HCT116 (cell line): ENCODE measurements at regions not wholly inside any gene's neighbourhood (a gene's known extent, or its start where the extent isn't known, plus 50 kb on each side); places are given as distances from the start of the nearest gene placed in this dataset.

Source experiments
- ATAC-seq: fragments of 200-7000 bp; cut with Tn5 transposase; 2 replicates; pipeline ENCODE4 v1.9.1; 2020; ENCODE audit warnings: mild to moderate bottlenecking, moderate library complexity
- BruUV-seq: library from RNA; stranded (reverse); fragments of 400-500 nt; replicated peaks from 2 replicates; lab custom pipeline; 2021; lab: Mats Ljungman, UMichigan
- CTCF ChIA-PET: fragments of 300-600 bp; sonication (Branson Sonifier 250); formaldehyde crosslinking; loops from one replicate; lab custom pipeline; 2021; ENCODE audit warnings: antibody characterized with exemption; lab: Charles Lee
- POLR2A ChIA-PET: fragments of 300-600, 350-600 bp; sonication (Branson Sonifier 250); formaldehyde crosslinking; loops from one replicate; lab custom pipeline; 2021; ENCODE audit warnings: antibody characterized with exemption; lab: Charles Lee
- RAD21 ChIA-PET, 2 experiments: fragments of 300-600 bp; sonication (Branson Sonifier 250); formaldehyde crosslinking; loops; one replicate each; lab custom pipeline; 2023; ENCODE audit warnings: low total read pairs in 2 of 2; ENCODE audit not compliant: uncharacterized antibody in 2 of 2, unreplicated experiment in 2 of 2, low non-redundant PET in 1 of 2; lab: Charles Lee
- DNase-seq: peaks from one replicate; pipeline ENCODE4 v3.0.0-alpha.2; 2010; ENCODE audit warnings: low read depth, low spot score
- H2AFZ ChIP-seq: fragments of 200-600 bp; shearing (Covaris generic), sonication (generic); 2 replicates; pipeline ENCODE4 v1.6.1; 2017; ENCODE audit warnings: low read depth, mixed run types, mixed read lengths, antibody characterized with exemption, low read length; ENCODE audit not compliant: poor library complexity, severe bottlenecking
- H3K27ac ChIP-seq: 2 replicates; pipeline ENCODE4 v1.5.1; 2012; ENCODE audit warnings: low read depth, low read length
- H3K27me3 ChIP-seq: fragments of 200-600 bp; sonication (generic); 2 replicates; pipeline ENCODE4 v1.6.1; 2016; ENCODE audit warnings: mixed run types, low read length, mixed read lengths; ENCODE audit not compliant: insufficient read depth
- H3K36me3 ChIP-seq, 2 experiments: fragments of 200-500 bp in 1 of 2; fragments of 200-600 bp in 1 of 2; sonication (Bioruptor generic) in 1 of 2; sonication (generic) in 1 of 2; 2 replicates each; pipeline versions ENCODE4 v1.5.1 to v1.6.1; 2014 to 2016; ENCODE audit warnings: low read length in 2 of 2, inconsistent platforms in 1 of 2, mixed read lengths in 1 of 2, mixed run types in 1 of 2; ENCODE audit not compliant: insufficient read depth in 2 of 2, control insufficient read depth in 1 of 2
- H3K4me1 ChIP-seq, 2 experiments: fragments of 200-600 bp in 1 of 2; sonication (generic) in 1 of 2; 2 replicates each; pipeline versions ENCODE4 v1.5.1 to v1.6.1; 2012 to 2017; ENCODE audit warnings: low read length in 2 of 2, inconsistent platforms in 1 of 2, mild to moderate bottlenecking in 1 of 2, mixed read lengths in 1 of 2, mixed run types in 1 of 2, moderate library complexity in 1 of 2; ENCODE audit not compliant: insufficient read depth in 2 of 2, control insufficient read depth in 1 of 2
- H3K4me2 ChIP-seq: fragments of 200-600 bp; sonication (generic); 2 replicates; pipeline ENCODE4 v1.6.1; 2017; ENCODE audit warnings: mixed run types, low read length, mixed read lengths
- H3K4me3 ChIP-seq, 2 experiments: fragments of 200-600 bp in 1 of 2; sonication (generic) in 1 of 2; replicated peaks in 1 of 2; 2 replicates each; pipeline ENCODE4 v1.5.1; 2011 to 2016; ENCODE audit warnings: low read length in 2 of 2, control low read depth in 1 of 2, low read depth in 1 of 2, mild to moderate bottlenecking in 1 of 2, mixed read lengths in 1 of 2, mixed run types in 1 of 2
- H3K79me2 ChIP-seq: fragments of 200-600 bp; sonication (generic); 2 replicates; pipeline ENCODE4 v1.6.1; 2017; ENCODE audit warnings: mild to moderate bottlenecking, mixed run types, low read length, moderate library complexity, mixed read lengths; ENCODE audit not compliant: insufficient read depth
- H3K9ac ChIP-seq: fragments of 200-600 bp; sonication (generic); 2 replicates; pipeline ENCODE4 v1.6.1; 2016; ENCODE audit warnings: low read length, mixed read lengths
- H3K9me2 ChIP-seq: fragments of 200-600 bp; sonication (generic), shearing (Covaris generic); 2 replicates; pipeline ENCODE4 v1.6.1; 2017; ENCODE audit warnings: mixed run types, mild to moderate bottlenecking, moderate library complexity; ENCODE audit not compliant: insufficient read depth
- H3K9me3 ChIP-seq, 2 experiments: fragments of 200-500 bp in 1 of 2; fragments of 200-600 bp in 1 of 2; sonication (Bioruptor generic) in 1 of 2; sonication (generic) in 1 of 2; 2 replicates each; pipeline ENCODE4 v1.6.1; 2014 to 2017; ENCODE audit warnings: low read length in 2 of 2, mixed read lengths in 2 of 2, inconsistent platforms in 1 of 2, low read depth in 1 of 2, mild to moderate bottlenecking in 1 of 2, mixed run types in 1 of 2, moderate library complexity in 1 of 2; ENCODE audit not compliant: control insufficient read depth in 1 of 2, insufficient read depth in 1 of 2
- H4K20me1 ChIP-seq: fragments of 200-600 bp; sonication (generic), shearing (Covaris generic); 2 replicates; pipeline ENCODE4 v1.6.1; 2017; ENCODE audit warnings: mixed run types, mild to moderate bottlenecking, moderate library complexity; ENCODE audit not compliant: insufficient read depth
- CEBPB ChIP-seq: IDR thresholded peaks from 2 replicates; pipeline ENCODE4 v1.6.1; 2012; ENCODE audit warnings: low read depth
- CTCF ChIP-seq, 3 experiments: fragments of 200-600 bp in 1 of 3; sonication (generic) in 1 of 3; IDR thresholded peaks in 2 of 3; conservative IDR thresholded peaks in 1 of 3; 2 replicates each; pipeline ENCODE4 v1.5.1; 2012 to 2017; ENCODE audit warnings: low read depth in 2 of 3, low read length in 2 of 3, antibody characterized with exemption in 1 of 3, borderline replicate concordance in 1 of 3, control low read depth in 1 of 3, mild to moderate bottlenecking in 1 of 3, mixed read lengths in 1 of 3, mixed run types in 1 of 3, moderate library complexity in 1 of 3; ENCODE audit not compliant: insufficient read depth in 1 of 3
- ELF1 ChIP-seq: IDR thresholded peaks from 2 replicates; pipeline ENCODE4 v1.6.1; 2012; ENCODE audit warnings: low read depth, borderline replicate concordance
- EZH2 ChIP-seq: fragments of 200-600 bp; sonication (generic); IDR thresholded peaks from 2 replicates; pipeline ENCODE4 v1.6.1; 2017; ENCODE audit warnings: antibody characterized with exemption, mixed run types
- EZH2phosphoT487 ChIP-seq: fragments of 200-600 bp; IDR thresholded peaks from 2 replicates; pipeline ENCODE4 v1.6.1; 2018; ENCODE audit warnings: antibody characterized with exemption, borderline replicate concordance
- FOSL1 ChIP-seq: IDR thresholded peaks from 2 replicates; pipeline ENCODE4 v1.6.1; 2012; ENCODE audit warnings: low read depth
- JUND ChIP-seq: IDR thresholded peaks from 2 replicates; pipeline ENCODE4 v1.6.1; 2012
- MAX ChIP-seq: IDR thresholded peaks from 2 replicates; pipeline ENCODE4 v1.6.1; 2012
- POLR2A ChIP-seq: IDR thresholded peaks from 2 replicates; pipeline ENCODE4 v1.7.0; 2011; ENCODE audit warnings: borderline replicate concordance; ENCODE audit not compliant: insufficient read depth, insufficient read length; ENCODE audit errors: extremely low read depth
- POLR2AphosphoS5 ChIP-seq: IDR thresholded peaks from 2 replicates; pipeline ENCODE4 v1.6.1; 2011; ENCODE audit warnings: mild to moderate bottlenecking, low read depth, low read length, moderate library complexity
- REST ChIP-seq: IDR thresholded peaks from 2 replicates; pipeline ENCODE4 v1.6.1; 2012; ENCODE audit warnings: low read depth
- SP1 ChIP-seq: IDR thresholded peaks from 2 replicates; pipeline ENCODE4 v1.6.1; 2012; ENCODE audit warnings: low read depth
- SRF ChIP-seq: IDR thresholded peaks from 2 replicates; pipeline ENCODE4 v1.6.1; 2012; ENCODE audit warnings: low read depth
- TCF7L2 ChIP-seq: IDR thresholded peaks from 2 replicates; pipeline ENCODE4 v1.7.0; 2011; ENCODE audit warnings: borderline replicate concordance, inconsistent platforms; ENCODE audit not compliant: insufficient read depth, insufficient read length; ENCODE audit errors: extremely low read depth
- ZBTB33 ChIP-seq: IDR thresholded peaks from 2 replicates; pipeline ENCODE4 v1.6.1; 2011; ENCODE audit warnings: mild to moderate bottlenecking, low read length, moderate library complexity; ENCODE audit not compliant: insufficient replicate concordance; ENCODE audit errors: extremely low read depth
- ZFX ChIP-seq: fragments of 450-650 bp; IDR thresholded peaks from 2 replicates; pipeline ENCODE4 v1.6.1; 2017
- intact Hi-C: fragments of 100-400 bp; cut with micrococcal nuclease; formaldehyde crosslinking; loops from 2 replicates; pipeline ENCODE4 v1.10.0; 2022

GRCh38 chr7:70923181-70923845, 208.6 kb upstream of the GALNT17 start (continued):
- no peak for TF ChIP-seq CTCF (IDR thresholded peaks at IDR 0.05 in 2 of 3, conservative IDR thresholded peaks at IDR 0.05 in 1 of 3; ENCODE audit: borderline replicate concordance in 1 of 3, insufficient read depth in 1 of 3, low read depth in 2 of 3, low read length in 2 of 3)
- no peak for TF ChIP-seq POLR2AphosphoS5
- no peak for TF ChIP-seq TCF7L2
- TF ChIP-seq FOSL1 = no peak
- TF ChIP-seq MAX = no peak

GRCh38 chr7:70925411-70926115, 206.4 kb upstream of the GALNT17 start:
- POLR2A ChIA-PET = no interaction called here
- no peaks in the 10 kb centered on the region for H3K79me2 ChIP-seq
- intact Hi-C loops = no loop called here
- no peaks in the 10 kb centered on the region for H3K27me3 ChIP-seq
- H3K9ac ChIP-seq = no peak overlapping the region
- CTCF ChIA-PET = no interaction called here
- no peak overlapping the region for H3K4me3 ChIP-seq
- DNase-seq = no peak
- no peaks in the 10 kb centered on the region for H3K36me3 ChIP-seq
- no peak for ATAC-seq
- peaks cover 0 to 4% of the 10 kb centered on the region in 2 experiments; a peak in 1 of 4 replicates for H3K9me3 ChIP-seq
- no peaks in the 10 kb centered on the region for H3K9me2 ChIP-seq
- H3K4me2 ChIP-seq = no peak overlapping the region
- RAD21 ChIA-PET = no interaction called here
- no peak overlapping the region for H3K27ac ChIP-seq
- H4K20me1 ChIP-seq = no peaks in the 10 kb centered on the region
- no peaks in the 10 kb centered on the region for H3K4me1 ChIP-seq
- no peak overlapping the region for H2AFZ ChIP-seq
- BruUV-seq = no TSS peak
- TF ChIP-seq ZFX (no peak), POLR2A (no peak), CEBPB (no peak), TCF7L2 (no peak), SRF (no peak), ZBTB33 (no peak), ELF1 (no peak), FOSL1 (no peak), REST (no peak), MAX (no peak), SP1 (no peak), JUND (no peak), EZH2phosphoT487 (no peak), EZH2 (no peak)
